GM12878 (cell line): ENCODE measurements at regions not wholly inside any gene's neighbourhood (a gene's known extent, or its start where the extent isn't known, plus 50 kb on each side); places are given as distances from the start of the nearest gene placed in this dataset.

ENCODE experiments used
- CEBPB ChIP-seq, 2 experiments: fragments of 150-350 bp in 1 of 2; IDR thresholded peaks; 2 replicates each; pipeline ENCODE4 v1.6.1; 2012 to 2014; ENCODE audit warnings: low read depth in 2 of 2, low read length in 2 of 2, borderline replicate concordance in 1 of 2, inconsistent platforms in 1 of 2
- CEBPZ ChIP-seq: fragments of 150-350 bp; IDR thresholded peaks from 2 replicates; pipeline ENCODE4 v1.6.1; 2016; ENCODE audit warnings: low read depth, low read length
- E2F8 ChIP-seq: fragments of 450-650 bp; IDR thresholded peaks from 2 replicates; pipeline ENCODE4 v1.6.1; 2018; ENCODE audit warnings: mild to moderate bottlenecking, low read depth, moderate library complexity; ENCODE audit not compliant: partially characterized antibody
- EGR1 ChIP-seq, 2 experiments: IDR thresholded peaks; 1 replicate in 1 of 2; 2 replicates in 1 of 2; pipeline ENCODE4 v1.6.1; 2011 to 2012; ENCODE audit warnings: low read depth in 2 of 2, low read length in 2 of 2, borderline replicate concordance in 1 of 2, mild to moderate bottlenecking in 1 of 2, moderate library complexity in 1 of 2
- HCFC1 ChIP-seq: fragments of 150-350 bp; IDR thresholded peaks from 2 replicates; pipeline ENCODE4 v1.6.1; 2014; ENCODE audit warnings: low read length
- IRF5 ChIP-seq: fragments of 450-650 bp; IDR thresholded peaks from 2 replicates; pipeline ENCODE4 v1.6.1; 2017; ENCODE audit warnings: borderline replicate concordance
- MTA3 ChIP-seq: IDR thresholded peaks from 2 replicates; pipeline ENCODE4 v1.6.1; 2012; ENCODE audit warnings: low read length, inconsistent platforms, borderline replicate concordance
- NR2F1 ChIP-seq: fragments of 450-650 bp; conservative IDR thresholded peaks from 2 replicates; pipeline ENCODE4 v1.6.1; 2017; ENCODE audit warnings: mild to moderate bottlenecking

- TF ChIP-seq CEBPB (IDR thresholded peaks at IDR 0.05; ENCODE audit: borderline replicate concordance in 1 of 2, low read depth in 2 of 2, low read length in 2 of 2): no peak
- TF ChIP-seq IRF5: no peak
- no peak for TF ChIP-seq NR2F1
- TF ChIP-seq MTA3: no peak
- no peak for TF ChIP-seq EGR1 (IDR thresholded peaks at IDR 0.05; ENCODE audit: borderline replicate concordance in 1 of 2, low read depth in 2 of 2, low read length in 2 of 2)
- no peak for TF ChIP-seq CEBPZ
- no peak for TF ChIP-seq E2F8
- no peak for TF ChIP-seq HCFC1
Observed at GRCh38 chr4:66572949-66573348, 902.7 kb upstream of the EPHA5 start (continued).
